ENCODE measurements at regions not wholly inside any gene's neighbourhood (a gene's known extent, or its start where the extent isn't known, plus 50 kb on each side); places are given as distances from the start of the nearest gene placed in this dataset.

GRCh38 chr5:114006582-114006981, 355.3 kb upstream of the KCNN2 start:
- H2AFZ ChIP-seq (ENCODE audit: low read length) = no peak overlapping the region

More at GRCh38 chr5:114006582-114006981, 355.3 kb upstream of the KCNN2 start:
- no peak overlapping the region for H2BK20ac ChIP-seq (ENCODE audit: low read depth, low read length, poor library complexity, severe bottlenecking)
- no peak overlapping the region for H3K9ac ChIP-seq (ENCODE audit: extremely low read depth, insufficient read length, low read length)
- no peaks in the 10 kb centered on the region for H3K4me1 ChIP-seq (ENCODE audit: insufficient read depth, low read length)
- H2BK120ac ChIP-seq (ENCODE audit: low read depth, low read length, poor library complexity, severe bottlenecking) = no peak overlapping the region
- no peak overlapping the region for H3K27ac ChIP-seq (ENCODE audit: insufficient read length, low read depth, low read length)
- no peak overlapping the region for H4K8ac ChIP-seq (replicated peaks; ENCODE audit: insufficient read length, low read depth, low read length)
- H3K27ac Mint-ChIP-seq = no peak overlapping the region
- H3K4me2 ChIP-seq (ENCODE audit: insufficient read depth, insufficient read length, low read length) = no peak overlapping the region
- H2BK15ac ChIP-seq (ENCODE audit: low read depth, low read length) = no peak overlapping the region
- no peaks in the 10 kb centered on the region for H3K9me3 ChIP-seq (ENCODE audit: control insufficient read depth, low read depth, low read length)
- no peak for DNase-seq
- no peak overlapping the region for H3K4ac ChIP-seq (ENCODE audit: low read depth, low read length)
- no peaks in the 10 kb centered on the region for H3K27me3 ChIP-seq (ENCODE audit: insufficient read depth, low read length)
- no peak overlapping the region for H3K23ac ChIP-seq (ENCODE audit: insufficient read length, low read depth, low read length)
- H3K18ac ChIP-seq (ENCODE audit: insufficient read length, low read depth, low read length) = no peak overlapping the region
- H3K14ac ChIP-seq (ENCODE audit: insufficient read depth, low read length) = no peak overlapping the region
- WGBS (ENCODE audit: extremely low coverage, insufficient read length, low lambda C conversion rate) = no CpG with 5 or more reads among the region's 2 CpGs
- no peaks in the 10 kb centered on the region for H3K79me1 ChIP-seq (ENCODE audit: insufficient read depth, low read depth, low read length, poor library complexity, severe bottlenecking)
- no peak overlapping the region for H2AK5ac ChIP-seq (ENCODE audit: insufficient read length, low read length)
- H4K5ac ChIP-seq (ENCODE audit: insufficient read length, low read depth, low read length) = no peak overlapping the region
- H3K23me2 ChIP-seq (ENCODE audit: insufficient read length, low read depth, low read length, poor library complexity, severe bottlenecking) = no peaks in the 10 kb centered on the region
- no peak overlapping the region for H3K56ac ChIP-seq (ENCODE audit: insufficient read length, low read depth, low read length)
- no peaks in the 10 kb centered on the region for H4K20me1 ChIP-seq (ENCODE audit: control insufficient read depth, insufficient read depth, insufficient read length)
- H2BK12ac ChIP-seq (ENCODE audit: insufficient read length, low read depth, low read length) = no peak overlapping the region
- H3K27me3 Mint-ChIP-seq (ENCODE audit: low read depth) = no peaks in the 10 kb centered on the region
- no peak overlapping the region for H3T11ph ChIP-seq (ENCODE audit: low read length)
- H3K36me3 Mint-ChIP-seq (ENCODE audit: insufficient read depth in 1 of 3, low read depth in 3 of 3) = no peaks in the 10 kb centered on the region
- TF ChIP-seq CTCF (conservative IDR thresholded peaks at IDR 0.05) = no peak
- H3K9me3 Mint-ChIP-seq = no peaks in the 10 kb centered on the region
- H3K79me2 ChIP-seq (ENCODE audit: insufficient read depth, low read length) = no peaks in the 10 kb centered on the region
- H2BK5ac ChIP-seq (ENCODE audit: insufficient read length, low read length) = no peak overlapping the region
- H4K91ac ChIP-seq (ENCODE audit: insufficient read length, low read depth, low read length) = no peak overlapping the region
- H3K4me3 Mint-ChIP-seq = no peak overlapping the region
- H3K4me1 Mint-ChIP-seq = peaks cover 2 to 5% of the 10 kb centered on the region in 2 experiments; a peak in 3 of 4 replicates
